H9 (cell line): ENCODE measurements at regions not wholly inside any gene's neighbourhood (a gene's known extent, or its start where the extent isn't known, plus 50 kb on each side); places are given as distances from the start of the nearest gene placed in this dataset.

Source experiments
- DNase-seq: peaks from one replicate; pipeline ENCODE4 v3.0.0-alpha.2; 2017
- H2AFZ ChIP-seq: one replicate; pipeline ENCODE4 v1.6.1; 2013; ENCODE audit warnings: mild to moderate bottlenecking, low read length, control low read depth, moderate library complexity
- H2AK5ac ChIP-seq: 2 replicates; pipeline ENCODE4 v1.6.1; 2013; ENCODE audit warnings: low read length, control low read depth, mixed read lengths; ENCODE audit not compliant: insufficient read length
- H2BK120ac ChIP-seq: one replicate; pipeline ENCODE4 v1.6.1; 2013; ENCODE audit warnings: low read depth, mild to moderate bottlenecking, low read length, control low read depth, inconsistent platforms; ENCODE audit not compliant: poor library complexity, severe bottlenecking
- H2BK12ac ChIP-seq: 2 replicates; pipeline ENCODE4 v1.6.1; 2013; ENCODE audit warnings: low read length, control low read depth, mixed read lengths, low read depth; ENCODE audit not compliant: insufficient read length
- H2BK15ac ChIP-seq: 2 replicates; pipeline ENCODE4 v1.6.1; 2013; ENCODE audit warnings: low read depth, low read length, control low read depth
- H2BK20ac ChIP-seq: one replicate; pipeline ENCODE4 v1.6.1; 2013; ENCODE audit warnings: low read depth, mild to moderate bottlenecking, low read length, control low read depth, inconsistent platforms; ENCODE audit not compliant: poor library complexity, severe bottlenecking
- H2BK5ac ChIP-seq: 2 replicates; pipeline ENCODE4 v1.6.1; 2013; ENCODE audit warnings: low read length, control low read depth, mixed read lengths; ENCODE audit not compliant: insufficient read length
- H3K14ac ChIP-seq: 2 replicates; pipeline ENCODE4 v1.6.1; 2013; ENCODE audit warnings: low read length, control low read depth; ENCODE audit not compliant: insufficient read depth
- H3K18ac ChIP-seq: 2 replicates; pipeline ENCODE4 v1.6.1; 2013; ENCODE audit warnings: low read depth, mild to moderate bottlenecking, mixed read lengths, low read length, control low read depth; ENCODE audit not compliant: insufficient read length
- H3K23ac ChIP-seq: 2 replicates; pipeline ENCODE4 v1.6.1; 2013; ENCODE audit warnings: low read length, control low read depth, mixed read lengths, low read depth; ENCODE audit not compliant: insufficient read length
- H3K23me2 ChIP-seq: 2 replicates; pipeline ENCODE4 v1.6.1; 2013; ENCODE audit warnings: low read depth, mild to moderate bottlenecking, mixed read lengths, low read length, control low read depth; ENCODE audit not compliant: insufficient read length, poor library complexity, severe bottlenecking
- H3K27ac ChIP-seq: 2 replicates; pipeline ENCODE4 v1.5.1; 2013; ENCODE audit warnings: low read length, control low read depth, mixed read lengths, low read depth; ENCODE audit not compliant: insufficient read length
- H3K27me3 ChIP-seq: 2 replicates; pipeline ENCODE4 v1.6.1; 2013; ENCODE audit warnings: low read length, control low read depth, inconsistent platforms; ENCODE audit not compliant: insufficient read depth
- H3K4ac ChIP-seq: 2 replicates; pipeline ENCODE4 v1.6.1; 2013; ENCODE audit warnings: low read depth, mild to moderate bottlenecking, control low read depth, inconsistent platforms, low read length, moderate library complexity
- H3K4me1 ChIP-seq: 2 replicates; pipeline ENCODE4 v1.6.1; 2013; ENCODE audit warnings: low read length, control low read depth, inconsistent platforms; ENCODE audit not compliant: insufficient read depth
- H3K4me2 ChIP-seq: 2 replicates; pipeline ENCODE4 v1.6.1; 2013; ENCODE audit warnings: low read length, control low read depth, mixed read lengths; ENCODE audit not compliant: insufficient read length, insufficient read depth
- H3K56ac ChIP-seq: 2 replicates; pipeline ENCODE4 v1.6.1; 2013; ENCODE audit warnings: low read depth, mild to moderate bottlenecking, mixed read lengths, low read length, control low read depth; ENCODE audit not compliant: insufficient read length
- H3K79me1 ChIP-seq: 2 replicates; pipeline ENCODE4 v1.6.1; 2013; ENCODE audit warnings: low read depth, mild to moderate bottlenecking, moderate library complexity, low read length, control low read depth, inconsistent platforms; ENCODE audit not compliant: insufficient read depth, poor library complexity, severe bottlenecking
- H3K79me2 ChIP-seq: 2 replicates; pipeline ENCODE4 v1.6.1; 2013; ENCODE audit warnings: low read length, control low read depth, inconsistent platforms; ENCODE audit not compliant: insufficient read depth
- H3K9ac ChIP-seq: 2 replicates; pipeline ENCODE4 v1.6.1; 2013; ENCODE audit warnings: low read length, control low read depth, mixed read lengths; ENCODE audit not compliant: insufficient read length; ENCODE audit errors: extremely low read depth
- H3K9me3 ChIP-seq: one replicate; pipeline ENCODE4 v1.6.1; 2013; ENCODE audit warnings: low read depth, low read length, inconsistent platforms; ENCODE audit not compliant: control insufficient read depth
- H3T11ph ChIP-seq: one replicate; pipeline ENCODE4 v1.6.1; 2013; ENCODE audit warnings: mild to moderate bottlenecking, low read length, control low read depth, inconsistent platforms
- H4K20me1 ChIP-seq: one replicate; pipeline ENCODE4 v1.6.1; 2013; ENCODE audit not compliant: control insufficient read depth, insufficient read length, insufficient read depth
- H4K5ac ChIP-seq: 2 replicates; pipeline ENCODE4 v1.6.1; 2013; ENCODE audit warnings: low read depth, mild to moderate bottlenecking, mixed read lengths, low read length, control low read depth; ENCODE audit not compliant: insufficient read length
- H4K8ac ChIP-seq: replicated peaks from 2 replicates; pipeline ENCODE4 v1.6.1; 2013; ENCODE audit warnings: low read length, control low read depth, mixed read lengths, low read depth; ENCODE audit not compliant: insufficient read length
- H4K91ac ChIP-seq: 2 replicates; pipeline ENCODE4 v1.6.1; 2013; ENCODE audit warnings: low read depth, mild to moderate bottlenecking, moderate library complexity, mixed read lengths, low read length, control low read depth; ENCODE audit not compliant: insufficient read length
- H3K27ac Mint-ChIP-seq, 3 experiments: 2 replicates in 2 of 3; 3 replicates in 1 of 3; pipeline ENCODE4 v1.8.0; 2020 to 2021; ENCODE audit warnings: mixed read lengths in 3 of 3, mild to moderate bottlenecking in 1 of 3, moderate library complexity in 1 of 3
- H3K27me3 Mint-ChIP-seq: 2 replicates; pipeline ENCODE4 v1.8.0; 2021; ENCODE audit warnings: low read depth, mild to moderate bottlenecking, moderate library complexity, mixed read lengths
- H3K36me3 Mint-ChIP-seq, 3 experiments: 2 replicates in 2 of 3; 3 replicates in 1 of 3; pipeline ENCODE4 v1.8.0; 2020 to 2021; ENCODE audit warnings: low read depth in 3 of 3, mixed read lengths in 3 of 3; ENCODE audit not compliant: insufficient read depth in 1 of 3
- H3K4me1 Mint-ChIP-seq, 2 experiments: 2 replicates each; pipeline ENCODE4 v1.8.0; 2020; ENCODE audit warnings: mixed read lengths in 2 of 2
- H3K4me3 Mint-ChIP-seq, 2 experiments: 2 replicates in 1 of 2; 3 replicates in 1 of 2; pipeline ENCODE4 v1.8.0; 2020 to 2021; ENCODE audit warnings: mild to moderate bottlenecking in 2 of 2, mixed read lengths in 2 of 2, moderate library complexity in 1 of 2
- H3K9me3 Mint-ChIP-seq, 2 experiments: 2 replicates in 1 of 2; 3 replicates in 1 of 2; pipeline ENCODE4 v1.8.0; 2020; ENCODE audit warnings: mild to moderate bottlenecking in 2 of 2, mixed read lengths in 2 of 2, moderate library complexity in 1 of 2
- WGBS: extraction: QIAGEN DNeasy Blood & Tissue Kit; methylation state at CpG from one replicate; pipeline ENCODE4 v1.1.7; 2013; ENCODE audit warnings: missing lambda C conversion rate, low lambda C conversion rate, mixed read lengths; ENCODE audit not compliant: insufficient read length; ENCODE audit errors: extremely low coverage; 5-methylcytosine and 5-hydroxymethylcytosine counted together
- TF ChIP-seq, protein P1 (sequence below): fragments of 200-600 bp; sonication (generic); conservative IDR thresholded peaks from 3 replicates; pipeline ENCODE4 v1.8.0; 2021; ENCODE audit warnings: antibody characterized with exemption, mild to moderate bottlenecking

DNA sequence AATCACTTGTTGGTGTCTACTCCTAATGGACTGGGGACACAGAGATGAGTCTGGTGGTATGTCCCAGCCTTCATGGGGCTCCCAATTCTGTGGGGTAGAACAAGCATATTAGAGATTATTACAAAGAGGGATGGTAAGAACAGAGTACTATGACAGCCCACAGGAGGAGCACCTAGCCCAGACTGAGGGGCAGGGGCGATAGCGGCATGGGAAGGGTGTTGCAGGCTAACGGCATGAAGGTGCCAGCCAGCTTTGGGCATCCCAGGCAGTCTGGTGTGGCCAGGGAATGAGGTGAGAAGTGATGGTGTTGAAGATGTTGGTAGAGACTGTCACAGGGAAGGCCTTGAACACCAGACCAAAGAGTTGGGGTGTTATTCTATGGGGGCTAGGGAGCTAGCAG lies 280.0 kb downstream of the RPS24 start:
- no CpG with 5 or more reads among the region's 3 CpGs for WGBS
- no peaks in the 10 kb centered on the region for H3K79me1 ChIP-seq
- TF ChIP-seq, protein P1, sequence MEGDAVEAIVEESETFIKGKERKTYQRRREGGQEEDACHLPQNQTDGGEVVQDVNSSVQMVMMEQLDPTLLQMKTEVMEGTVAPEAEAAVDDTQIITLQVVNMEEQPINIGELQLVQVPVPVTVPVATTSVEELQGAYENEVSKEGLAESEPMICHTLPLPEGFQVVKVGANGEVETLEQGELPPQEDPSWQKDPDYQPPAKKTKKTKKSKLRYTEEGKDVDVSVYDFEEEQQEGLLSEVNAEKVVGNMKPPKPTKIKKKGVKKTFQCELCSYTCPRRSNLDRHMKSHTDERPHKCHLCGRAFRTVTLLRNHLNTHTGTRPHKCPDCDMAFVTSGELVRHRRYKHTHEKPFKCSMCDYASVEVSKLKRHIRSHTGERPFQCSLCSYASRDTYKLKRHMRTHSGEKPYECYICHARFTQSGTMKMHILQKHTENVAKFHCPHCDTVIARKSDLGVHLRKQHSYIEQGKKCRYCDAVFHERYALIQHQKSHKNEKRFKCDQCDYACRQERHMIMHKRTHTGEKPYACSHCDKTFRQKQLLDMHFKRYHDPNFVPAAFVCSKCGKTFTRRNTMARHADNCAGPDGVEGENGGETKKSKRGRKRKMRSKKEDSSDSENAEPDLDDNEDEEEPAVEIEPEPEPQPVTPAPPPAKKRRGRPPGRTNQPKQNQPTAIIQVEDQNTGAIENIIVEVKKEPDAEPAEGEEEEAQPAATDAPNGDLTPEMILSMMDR = no peak
- H3K27ac ChIP-seq = no peak overlapping the region
- Mint-ChIP-seq H3K36me3 (no peaks in the 10 kb centered on the region), H3K4me3 (no peak overlapping the region), H3K4me1 (peaks cover 16% of the 10 kb centered on the region in 2 experiments), H3K27ac (no peak overlapping the region), H3K9me3 (no peaks in the 10 kb centered on the region; a peak in 2 of 5 replicates), H3K27me3 (peaks cover 4% of the 10 kb centered on the region)
- no peak overlapping the region for H2AK5ac ChIP-seq
- no peak overlapping the region for H3T11ph ChIP-seq
- DNase-seq = peak; percentile 8
- no peak overlapping the region for H2BK120ac ChIP-seq
- no peak overlapping the region for H4K91ac ChIP-seq
- H3K14ac ChIP-seq = no peak overlapping the region
- H3K18ac ChIP-seq = no peak overlapping the region
- H3K9me3 ChIP-seq = no peaks in the 10 kb centered on the region
- no peak overlapping the region for H3K23ac ChIP-seq
- H2BK20ac ChIP-seq = no peak overlapping the region
- H3K4me1 ChIP-seq = peaks cover 4% of the 10 kb centered on the region; the same call in 1 of the 2 replicates
- 0 out of 2 replicates have a peak, but pooled peaks cover 2% of the 10 kb centered on the region for H3K79me2 ChIP-seq
- H4K20me1 ChIP-seq = no peaks in the 10 kb centered on the region
- H2BK15ac ChIP-seq = no peak overlapping the region
- no peaks in the 10 kb centered on the region for H3K23me2 ChIP-seq
- H3K56ac ChIP-seq = no peak overlapping the region
- H4K5ac ChIP-seq = no peak overlapping the region
- no peaks in the 10 kb centered on the region for H3K27me3 ChIP-seq
- H2BK5ac ChIP-seq = no peak overlapping the region
- H2BK12ac ChIP-seq = no peak overlapping the region
- H2AFZ ChIP-seq = no peak overlapping the region
- H4K8ac ChIP-seq = no peak overlapping the region
- no peak overlapping the region for H3K9ac ChIP-seq
- H3K4me2 ChIP-seq = no peak overlapping the region
- no peak overlapping the region for H3K4ac ChIP-seq
